HL-60 (cell line): ENCODE measurements at regions not wholly inside any gene's neighbourhood (a gene's known extent, or its start where the extent isn't known, plus 50 kb on each side); places are given as distances from the start of the nearest gene placed in this dataset.
"Not testable (repeated sequence)": the region's sequence is repeated elsewhere in the genome, so short reads cannot be mapped to it uniquely, and the experiment has no call there.

Source experiments
- DNase-seq, 2 experiments: peaks; one replicate each; pipeline ENCODE4 v3.0.0-alpha.2; 2010 to 2020; ENCODE audit warnings: low read depth in 1 of 2, low spot score in 1 of 2
- H3K27ac ChIP-seq: fragments of 250-450 bp; sonication (Bioruptor Pico); replicated peaks from 2 replicates; pipeline ENCODE4 v1.5.1; 2020; ENCODE audit warnings: mild to moderate bottlenecking, moderate library complexity
- H3K27me3 ChIP-seq: fragments of 250-450 bp; sonication (Bioruptor Pico); 2 replicates; pipeline ENCODE4 v1.5.1; 2021; ENCODE audit warnings: mild to moderate bottlenecking, moderate library complexity; ENCODE audit not compliant: insufficient read depth, poor library complexity, severe bottlenecking
- H3K4me3 ChIP-seq: replicated peaks from 2 replicates; pipeline ENCODE4 v1.5.1; 2011; ENCODE audit warnings: mild to moderate bottlenecking, control low read depth, low read length; ENCODE audit not compliant: insufficient read depth
- CTCF ChIP-seq: IDR thresholded peaks from one replicate; pipeline ENCODE4 v1.5.1; 2011; ENCODE audit warnings: low read length, control low read depth, inconsistent platforms; ENCODE audit not compliant: insufficient read depth
- GABPA ChIP-seq: IDR thresholded peaks from 2 replicates; pipeline ENCODE4 v1.6.1; 2012; ENCODE audit warnings: low read depth
- POLR2AphosphoS5 ChIP-seq: IDR thresholded peaks from 2 replicates; pipeline ENCODE4 v1.6.1; 2012; ENCODE audit warnings: low read depth
- SPI1 ChIP-seq: IDR thresholded peaks from 2 replicates; pipeline ENCODE4 v1.6.1; 2012; ENCODE audit warnings: low read depth, mild to moderate bottlenecking, borderline replicate concordance
- TF ChIP-seq, protein P1 (sequence below): IDR thresholded peaks from 2 replicates; pipeline ENCODE4 v1.6.1; 2012; ENCODE audit warnings: low read depth; ENCODE audit not compliant: insufficient replicate concordance

DNA sequence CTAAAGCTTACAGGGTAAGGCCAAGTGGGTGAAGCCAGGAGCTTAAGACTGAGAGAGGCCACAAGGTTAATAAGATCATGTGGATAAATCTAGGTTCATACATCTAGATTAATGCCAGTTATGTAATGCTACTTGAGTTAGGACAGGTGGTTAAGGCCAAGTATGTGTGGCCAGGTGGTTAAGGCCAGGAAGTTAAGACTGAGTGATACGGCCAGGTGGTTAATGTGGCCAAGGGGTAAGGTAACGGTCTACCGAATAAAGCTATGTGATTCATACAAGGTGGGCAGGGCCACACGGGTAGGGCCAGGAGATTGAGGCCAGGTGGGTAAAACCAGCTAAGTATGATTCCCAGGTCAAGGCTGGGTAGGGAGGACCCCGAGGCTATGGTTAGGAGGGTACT, 223.0 kb downstream of the TACR3 start:
- H3K27me3 ChIP-seq: no peaks in the 10 kb centered on the region
- DNase-seq: no peak
- no peak overlapping the region for H3K4me3 ChIP-seq
- TF ChIP-seq GABPA: no peak
- TF ChIP-seq, protein P1, sequence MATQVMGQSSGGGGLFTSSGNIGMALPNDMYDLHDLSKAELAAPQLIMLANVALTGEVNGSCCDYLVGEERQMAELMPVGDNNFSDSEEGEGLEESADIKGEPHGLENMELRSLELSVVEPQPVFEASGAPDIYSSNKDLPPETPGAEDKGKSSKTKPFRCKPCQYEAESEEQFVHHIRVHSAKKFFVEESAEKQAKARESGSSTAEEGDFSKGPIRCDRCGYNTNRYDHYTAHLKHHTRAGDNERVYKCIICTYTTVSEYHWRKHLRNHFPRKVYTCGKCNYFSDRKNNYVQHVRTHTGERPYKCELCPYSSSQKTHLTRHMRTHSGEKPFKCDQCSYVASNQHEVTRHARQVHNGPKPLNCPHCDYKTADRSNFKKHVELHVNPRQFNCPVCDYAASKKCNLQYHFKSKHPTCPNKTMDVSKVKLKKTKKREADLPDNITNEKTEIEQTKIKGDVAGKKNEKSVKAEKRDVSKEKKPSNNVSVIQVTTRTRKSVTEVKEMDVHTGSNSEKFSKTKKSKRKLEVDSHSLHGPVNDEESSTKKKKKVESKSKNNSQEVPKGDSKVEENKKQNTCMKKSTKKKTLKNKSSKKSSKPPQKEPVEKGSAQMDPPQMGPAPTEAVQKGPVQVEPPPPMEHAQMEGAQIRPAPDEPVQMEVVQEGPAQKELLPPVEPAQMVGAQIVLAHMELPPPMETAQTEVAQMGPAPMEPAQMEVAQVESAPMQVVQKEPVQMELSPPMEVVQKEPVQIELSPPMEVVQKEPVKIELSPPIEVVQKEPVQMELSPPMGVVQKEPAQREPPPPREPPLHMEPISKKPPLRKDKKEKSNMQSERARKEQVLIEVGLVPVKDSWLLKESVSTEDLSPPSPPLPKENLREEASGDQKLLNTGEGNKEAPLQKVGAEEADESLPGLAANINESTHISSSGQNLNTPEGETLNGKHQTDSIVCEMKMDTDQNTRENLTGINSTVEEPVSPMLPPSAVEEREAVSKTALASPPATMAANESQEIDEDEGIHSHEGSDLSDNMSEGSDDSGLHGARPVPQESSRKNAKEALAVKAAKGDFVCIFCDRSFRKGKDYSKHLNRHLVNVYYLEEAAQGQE: no peak
- no peak overlapping the region for H3K27ac ChIP-seq

GRCh38 chr4:103493450-103494159, 226.2 kb downstream of the TACR3 start:
- no peak for DNase-seq
- Histone ChIP-seq H3K27me3 (no peaks in the 10 kb centered on the region), H3K27ac (no peak overlapping the region), H3K4me3 (no peak overlapping the region)
- TF ChIP-seq POLR2AphosphoS5 (no peak), CTCF (no peak), SPI1 (no peak), GABPA (no peak)
- TF ChIP-seq, protein P1: no peak

- DNase-seq, H3K27ac ChIP-seq, H3K4me3 ChIP-seq, H3K27me3 ChIP-seq: not testable (repeated sequence)
These were observed 234.5 kb downstream of the TACR3 start for GRCh38 chr4:103485296-103485695.

DNA sequence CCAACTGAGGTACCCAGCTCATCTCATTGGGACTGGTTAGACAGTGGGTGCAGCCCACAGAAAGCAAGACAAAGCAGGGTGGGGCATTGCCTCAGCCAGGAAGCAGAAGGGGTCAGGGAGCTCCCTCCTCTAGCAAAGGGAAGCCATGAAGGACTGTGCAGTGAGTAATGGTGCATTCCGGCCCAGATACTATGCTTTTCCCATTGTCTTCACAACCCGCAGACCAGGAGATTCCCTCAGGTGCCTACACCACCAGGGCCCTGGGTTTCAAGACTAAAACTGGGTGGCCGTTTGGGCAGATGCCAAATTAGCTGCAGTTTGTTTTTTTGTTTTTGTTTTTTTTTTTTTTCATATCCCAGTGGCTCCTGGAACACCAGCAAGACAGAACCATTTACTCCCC, 235.3 kb downstream of the TACR3 start:
- TF ChIP-seq, protein P1: no peak
- no peak for TF ChIP-seq POLR2AphosphoS5
- TF ChIP-seq GABPA: no peak
- no peak for TF ChIP-seq CTCF
- TF ChIP-seq SPI1: no peak
- H3K27ac ChIP-seq: no peak overlapping the region
- no peaks in the 10 kb centered on the region for H3K27me3 ChIP-seq
- DNase-seq: no peak
- H3K4me3 ChIP-seq: no peak overlapping the region
